ENCODE measurements at regions not wholly inside any gene's neighbourhood (a gene's known extent, or its start where the extent isn't known, plus 50 kb on each side); places are given as distances from the start of the nearest gene placed in this dataset.
"Not testable (repeated sequence)": the region's sequence is repeated elsewhere in the genome, so short reads cannot be mapped to it uniquely, and the experiment has no call there.

- WGBS: 74% methylated on average over 3 of the region's 3 CpGs
- Histone ChIP-seq H3K36me3 (ENCODE audit: control insufficient read depth in 1 of 2, insufficient read depth in 2 of 2, low read depth in 1 of 2, low read length in 2 of 2) (no peaks in the 10 kb centered on the region), H3K79me1 (replicated peaks; ENCODE audit: low read length, poor library complexity, severe bottlenecking) (no peaks in the 10 kb centered on the region), H4K91ac (ENCODE audit: low read length) (no peak overlapping the region), H3K4me3 (ENCODE audit: insufficient read depth in 1 of 2, low read depth in 1 of 2, low read length in 2 of 2) (no peak overlapping the region), H3K4ac (ENCODE audit: low read depth in 1 of 2, low read length in 2 of 2) (no peak overlapping the region), H2BK120ac (ENCODE audit: low read depth, low read length) (no peak overlapping the region), H3K4me1 (ENCODE audit: control insufficient read depth, insufficient read depth, low read depth, low read length) (peaks cover 2% of the 10 kb centered on the region), H2AFZ (ENCODE audit: low read depth, low read length) (no peak overlapping the region), H2BK12ac (ENCODE audit: low read length in 2 of 2) (no peak overlapping the region), H3K14ac (ENCODE audit: low read length in 2 of 2) (no peak overlapping the region), H2AK5ac (ENCODE audit: low read length, severe bottlenecking) (no peak overlapping the region), H2BK5ac (ENCODE audit: low read depth, low read length, poor library complexity, severe bottlenecking) (no peak overlapping the region), H3K9ac (ENCODE audit: low read length) (no peak overlapping the region), H3K23ac (ENCODE audit: low read length in 2 of 2) (no peak overlapping the region), H3K27ac (ENCODE audit: low read length, poor library complexity, severe bottlenecking) (no peak overlapping the region), H3K9me3 (ENCODE audit: control insufficient read depth, low read length) (peaks cover 9% of the 10 kb centered on the region), H3K27me3 (ENCODE audit: control insufficient read depth in 1 of 2, insufficient read depth in 1 of 2, low read length in 2 of 2) (no peaks in the 10 kb centered on the region), H2BK15ac (ENCODE audit: low read depth, poor library complexity, severe bottlenecking) (no peak overlapping the region), H3K4me2 (ENCODE audit: low read length, poor library complexity, severe bottlenecking) (no peak overlapping the region), H3K18ac (ENCODE audit: low read depth in 1 of 2, low read length in 2 of 2) (no peak overlapping the region), H4K8ac (ENCODE audit: low read length) (no peak overlapping the region)
- no peak for DNase-seq
These were observed 582.9 kb downstream of the NSUN3 start for GRCh38 chr3:94645790-94646189.

GRCh38 chr3:94647131-94647530 lies 584.3 kb downstream of the NSUN3 start:
- Histone ChIP-seq H3K36me3 (ENCODE audit: control insufficient read depth in 1 of 2, insufficient read depth in 2 of 2, low read depth in 1 of 2, low read length in 2 of 2) (no peaks in the 10 kb centered on the region), H3K4me3 (ENCODE audit: insufficient read depth in 1 of 2, low read depth in 1 of 2, low read length in 2 of 2) (no peak overlapping the region), H3K18ac (ENCODE audit: low read depth in 1 of 2, low read length in 2 of 2) (no peak overlapping the region), H2AK5ac (ENCODE audit: low read length, severe bottlenecking) (no peak overlapping the region), H3K4me1 (ENCODE audit: control insufficient read depth, insufficient read depth, low read depth, low read length) (peaks cover 2% of the 10 kb centered on the region), H3K23ac (ENCODE audit: low read length in 2 of 2) (no peak overlapping the region), H3K14ac (ENCODE audit: low read length in 2 of 2) (no peak overlapping the region), H2BK15ac (ENCODE audit: low read depth, poor library complexity, severe bottlenecking) (no peak overlapping the region), H3K4ac (ENCODE audit: low read depth in 1 of 2, low read length in 2 of 2) (no peak overlapping the region), H4K8ac (ENCODE audit: low read length) (no peak overlapping the region), H2AFZ (ENCODE audit: low read depth, low read length) (no peak overlapping the region), H3K9ac (ENCODE audit: low read length) (no peak overlapping the region), H3K27me3 (ENCODE audit: control insufficient read depth in 1 of 2, insufficient read depth in 1 of 2, low read length in 2 of 2) (no peaks in the 10 kb centered on the region), H2BK5ac (ENCODE audit: low read depth, low read length, poor library complexity, severe bottlenecking) (no peak overlapping the region), H2BK120ac (ENCODE audit: low read depth, low read length) (no peak overlapping the region), H4K91ac (ENCODE audit: low read length) (no peak overlapping the region), H3K79me1 (replicated peaks; ENCODE audit: low read length, poor library complexity, severe bottlenecking) (no peaks in the 10 kb centered on the region), H3K4me2 (ENCODE audit: low read length, poor library complexity, severe bottlenecking) (no peak overlapping the region), H3K27ac (ENCODE audit: low read length, poor library complexity, severe bottlenecking) (no peak overlapping the region), H2BK12ac (ENCODE audit: low read length in 2 of 2) (no peak overlapping the region), H3K9me3 (ENCODE audit: control insufficient read depth, low read length) (peaks cover 9% of the 10 kb centered on the region)
- 60% methylated on average over 3 of the region's 3 CpGs for WGBS
- DNase-seq: no peak

DNA sequence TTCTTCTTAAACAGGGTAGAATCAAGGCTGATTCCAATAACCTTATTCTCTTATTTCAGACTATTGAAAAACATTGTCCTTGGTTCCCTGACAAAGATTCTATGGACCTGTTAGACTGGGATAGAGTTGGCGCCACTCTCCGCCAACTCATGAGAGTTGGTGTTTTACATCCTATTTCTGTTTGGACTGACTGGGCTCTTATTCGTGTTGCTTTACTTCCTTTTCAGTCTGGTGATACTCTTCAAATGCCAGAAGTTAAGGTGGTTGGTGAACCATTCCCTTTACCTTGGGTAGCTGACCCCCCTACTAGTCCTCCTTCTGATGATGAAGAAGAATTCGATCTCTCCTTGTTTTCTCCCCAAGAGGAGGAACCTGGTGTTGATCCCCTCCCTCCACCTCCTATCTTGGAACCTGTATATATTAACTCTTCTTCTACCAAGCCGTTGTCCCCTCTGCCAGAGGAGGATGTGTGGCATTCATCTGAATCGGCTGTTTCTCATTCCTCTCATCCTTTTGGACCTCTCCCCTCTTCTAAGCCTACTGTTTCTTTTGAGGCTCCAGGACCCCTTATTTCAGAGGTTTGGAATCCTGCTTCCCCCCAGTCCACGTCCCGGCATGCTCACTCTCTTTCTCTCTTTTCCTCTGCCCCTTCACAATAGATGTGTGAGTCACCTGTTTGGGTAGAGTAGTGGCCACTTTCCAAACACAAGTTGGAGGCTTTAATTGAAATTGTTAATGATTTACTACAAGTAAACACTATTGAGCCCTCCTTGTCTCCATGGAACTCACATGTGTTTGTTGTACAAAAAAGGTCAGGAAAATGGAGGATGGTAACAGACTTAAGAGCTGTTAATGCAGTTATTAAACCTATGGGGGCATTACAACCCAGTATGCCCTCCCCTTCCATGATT lies 585.7 kb downstream of the NSUN3 start:
- H3K4me2 ChIP-seq (ENCODE audit: low read length, poor library complexity, severe bottlenecking); H3K14ac ChIP-seq (ENCODE audit: low read length in 2 of 2); H3K23ac ChIP-seq (ENCODE audit: low read length in 2 of 2); H3K9ac ChIP-seq (ENCODE audit: low read length); H3K9me3 ChIP-seq (ENCODE audit: control insufficient read depth, low read length); H2BK120ac ChIP-seq (ENCODE audit: low read depth, low read length); H2BK15ac ChIP-seq (ENCODE audit: low read depth, poor library complexity, severe bottlenecking); H2AFZ ChIP-seq (ENCODE audit: low read depth, low read length); H4K91ac ChIP-seq (ENCODE audit: low read length); H2BK12ac ChIP-seq (ENCODE audit: low read length in 2 of 2); H3K79me1 ChIP-seq (replicated peaks; ENCODE audit: low read length, poor library complexity, severe bottlenecking); H3K4ac ChIP-seq (ENCODE audit: low read depth in 1 of 2, low read length in 2 of 2); H2AK5ac ChIP-seq (ENCODE audit: low read length, severe bottlenecking); H3K36me3 ChIP-seq (ENCODE audit: control insufficient read depth in 1 of 2, insufficient read depth in 2 of 2, low read depth in 1 of 2, low read length in 2 of 2); H2BK5ac ChIP-seq (ENCODE audit: low read depth, low read length, poor library complexity, severe bottlenecking); H3K4me1 ChIP-seq (ENCODE audit: control insufficient read depth, insufficient read depth, low read depth, low read length); H3K18ac ChIP-seq (ENCODE audit: low read depth in 1 of 2, low read length in 2 of 2); DNase-seq; H3K27ac ChIP-seq (ENCODE audit: low read length, poor library complexity, severe bottlenecking); H3K27me3 ChIP-seq (ENCODE audit: control insufficient read depth in 1 of 2, insufficient read depth in 1 of 2, low read length in 2 of 2); H4K8ac ChIP-seq (ENCODE audit: low read length); H3K4me3 ChIP-seq (ENCODE audit: insufficient read depth in 1 of 2, low read depth in 1 of 2, low read length in 2 of 2): not testable (repeated sequence)
- 78% methylated on average over 6 of the region's 8 CpGs for WGBS

DNA sequence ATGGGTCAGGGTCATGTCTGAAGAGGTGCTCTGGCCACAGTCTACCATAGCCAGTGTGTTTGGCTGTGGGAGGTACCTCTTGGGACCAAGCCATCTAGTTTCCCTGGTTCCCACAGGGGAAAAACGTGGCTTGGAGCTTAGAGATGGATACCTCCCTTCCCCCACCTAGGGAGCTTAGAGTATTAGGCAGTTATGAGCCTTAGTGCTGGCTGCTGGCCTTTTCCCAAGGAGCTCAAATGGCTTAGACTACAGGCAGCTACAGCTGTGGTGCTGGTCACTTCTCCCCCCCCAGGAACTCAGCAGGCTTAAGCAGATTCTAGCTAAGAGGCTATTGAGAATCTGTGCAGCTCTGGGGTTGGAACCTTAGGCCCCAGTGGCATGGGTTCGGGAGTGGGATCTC lies 591.2 kb downstream of the NSUN3 start:
- Histone ChIP-seq H2BK120ac (ENCODE audit: low read depth, low read length) (no peak overlapping the region), H3K18ac (ENCODE audit: low read depth in 1 of 2, low read length in 2 of 2) (no peak overlapping the region), H2BK5ac (ENCODE audit: low read depth, low read length, poor library complexity, severe bottlenecking) (no peak overlapping the region), H3K4me1 (ENCODE audit: control insufficient read depth, insufficient read depth, low read depth, low read length) (no peaks in the 10 kb centered on the region), H3K9ac (ENCODE audit: low read length) (no peak overlapping the region), H3K4me2 (ENCODE audit: low read length, poor library complexity, severe bottlenecking) (no peak overlapping the region), H4K8ac (ENCODE audit: low read length) (no peak overlapping the region), H3K79me1 (replicated peaks; ENCODE audit: low read length, poor library complexity, severe bottlenecking) (no peaks in the 10 kb centered on the region), H4K91ac (ENCODE audit: low read length) (no peak overlapping the region), H3K27me3 (ENCODE audit: control insufficient read depth in 1 of 2, insufficient read depth in 1 of 2, low read length in 2 of 2) (no peaks in the 10 kb centered on the region), H2AK5ac (ENCODE audit: low read length, severe bottlenecking) (no peak overlapping the region), H2AFZ (ENCODE audit: low read depth, low read length) (no peak overlapping the region), H3K27ac (ENCODE audit: low read length, poor library complexity, severe bottlenecking) (no peak overlapping the region), H3K4ac (ENCODE audit: low read depth in 1 of 2, low read length in 2 of 2) (no peak overlapping the region), H2BK12ac (ENCODE audit: low read length in 2 of 2) (no peak overlapping the region), H3K23ac (ENCODE audit: low read length in 2 of 2) (no peak overlapping the region), H3K36me3 (ENCODE audit: control insufficient read depth in 1 of 2, insufficient read depth in 2 of 2, low read depth in 1 of 2, low read length in 2 of 2) (no peaks in the 10 kb centered on the region), H2BK15ac (ENCODE audit: low read depth, poor library complexity, severe bottlenecking) (no peak overlapping the region), H3K9me3 (ENCODE audit: control insufficient read depth, low read length) (no peaks in the 10 kb centered on the region), H3K14ac (ENCODE audit: low read length in 2 of 2) (no peak overlapping the region), H3K4me3 (ENCODE audit: insufficient read depth in 1 of 2, low read depth in 1 of 2, low read length in 2 of 2) (no peak overlapping the region)
- WGBS: 49% methylated on average over 2 of the region's 2 CpGs
- DNase-seq: no peak
